Esophagus muscularis mucosa (tissue), 4 donors: ENCODE measurements at regions not wholly inside any gene's neighbourhood (a gene's known extent, or its start where the extent isn't known, plus 50 kb on each side); places are given as distances from the start of the nearest gene placed in this dataset.

Experiments used
- DNase-seq: peaks from one replicate; pipeline ENCODE4 v3.0.0-alpha.2; 2017; ENCODE audit errors: extremely low spot score
- H3K27ac ChIP-seq, 4 donors: fragments of 200-600 bp; sonication (generic); replicated peaks in 1 of 4; 1 replicate in 3 of 4; 2 replicates in 1 of 4; pipeline ENCODE4 v1.5.1; 2016 to 2019; ENCODE audit warnings: mild to moderate bottlenecking in 1 of 4
- H3K27me3 ChIP-seq, 4 donors: fragments of 200-600 bp; sonication (generic); one replicate each; pipeline versions ENCODE4 v1.5.1 to v1.6.0; 2016 to 2019
- H3K36me3 ChIP-seq, 4 donors: fragments of 200-600 bp; sonication (generic); one replicate each; pipeline ENCODE4 v1.5.1; 2016 to 2019
- H3K4me1 ChIP-seq, 4 donors: fragments of 200-600 bp; sonication (generic); one replicate each; pipeline ENCODE4 v1.5.1; 2016 to 2019
- H3K4me3 ChIP-seq, 4 donors: fragments of 200-600 bp; sonication (generic); 1 replicate in 2 of 4; 2 replicates in 2 of 4; pipeline ENCODE4 v1.5.1; 2016 to 2019; ENCODE audit warnings: mild to moderate bottlenecking in 4 of 4, moderate library complexity in 1 of 4
- H3K9me3 ChIP-seq, 4 donors: fragments of 200-600 bp; sonication (generic); 1 replicate in 3 of 4; 2 replicates in 1 of 4; pipeline ENCODE4 v1.5.1; 2016 to 2019
- EP300 ChIP-seq: sonication (generic); formaldehyde crosslinking; IDR thresholded peaks from one replicate; pipeline ENCODE4 v1.6.1; 2017; ENCODE audit warnings: antibody characterized with exemption
- POLR2A ChIP-seq: fragments of 450-650 bp; IDR thresholded peaks from one replicate; pipeline ENCODE4 v1.6.1; 2017; ENCODE audit warnings: antibody characterized with exemption, moderate library complexity, mild to moderate bottlenecking, low read depth
- POLR2AphosphoS5 ChIP-seq, 2 donors: sonication (generic); formaldehyde crosslinking; IDR thresholded peaks; one replicate each; pipeline ENCODE4 v1.6.1; 2017; ENCODE audit warnings: antibody characterized with exemption in 2 of 2
- WGBS: methylation state at CpG from one replicate; pipeline ENCODE4 v1.1.5; 2018; 5-methylcytosine and 5-hydroxymethylcytosine counted together
- intact Hi-C: fragments of 100-400 bp; cut with DNase I; formaldehyde crosslinking; loops from one replicate; pipeline ENCODE4 v1.15.1; 2023
- TF ChIP-seq, protein P1 (sequence below), 3 experiments: fragments of 200-600 bp in 2 of 3; fragments of 450-650 bp in 1 of 3; sonication (generic) in 2 of 3; IDR thresholded peaks; one replicate each; pipeline ENCODE4 v1.5.1; 2017 to 2019; ENCODE audit warnings: antibody characterized with exemption in 3 of 3, mild to moderate bottlenecking in 2 of 3, moderate library complexity in 1 of 3

DNA sequence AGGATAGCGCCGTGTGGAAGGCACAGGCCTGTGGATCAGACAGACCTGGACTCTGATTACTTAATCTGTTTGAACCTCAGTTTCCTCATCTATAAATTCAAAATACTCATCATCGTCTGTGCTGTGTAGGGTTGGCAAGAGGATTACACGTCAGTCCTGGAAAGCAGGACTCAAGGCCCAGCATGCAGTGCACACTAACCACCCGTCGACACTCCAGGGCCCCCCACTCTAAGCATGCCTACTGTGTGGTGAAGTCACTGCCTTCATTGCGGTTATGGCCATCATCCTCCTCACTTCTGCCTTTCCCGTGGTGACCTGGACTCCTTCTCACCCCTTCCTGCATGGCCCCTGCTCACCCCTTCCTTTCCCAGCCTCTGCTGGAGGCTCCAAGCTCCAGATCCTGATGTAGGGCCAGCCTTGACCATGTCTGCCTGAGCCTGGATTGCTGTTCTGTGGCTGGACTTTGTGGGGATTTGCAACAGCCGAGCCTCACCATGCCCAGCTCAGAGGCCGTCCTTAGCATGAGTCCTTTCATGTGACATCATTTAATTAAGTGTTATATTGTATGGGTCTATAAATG, 1158.0 kb downstream of the TBC1D22A start:
- Histone ChIP-seq H3K4me1 (no peaks in the 10 kb centered on the region), H3K36me3 (no peaks in the 10 kb centered on the region), H3K27ac (no peak overlapping the region), H3K4me3 (no peak overlapping the region), H3K27me3 (peaks cover 0 to 11% (median 0%) of the 10 kb centered on the region in 4 donors), H3K9me3 (peaks cover 0 to 12% (median 4%) of the 10 kb centered on the region in 4 donors)
- intact Hi-C loops: no loop called here
- DNase-seq: peak; percentile 90
- 70% methylated on average over 10 of the region's 10 CpGs for WGBS
- TF ChIP-seq, protein P1, sequence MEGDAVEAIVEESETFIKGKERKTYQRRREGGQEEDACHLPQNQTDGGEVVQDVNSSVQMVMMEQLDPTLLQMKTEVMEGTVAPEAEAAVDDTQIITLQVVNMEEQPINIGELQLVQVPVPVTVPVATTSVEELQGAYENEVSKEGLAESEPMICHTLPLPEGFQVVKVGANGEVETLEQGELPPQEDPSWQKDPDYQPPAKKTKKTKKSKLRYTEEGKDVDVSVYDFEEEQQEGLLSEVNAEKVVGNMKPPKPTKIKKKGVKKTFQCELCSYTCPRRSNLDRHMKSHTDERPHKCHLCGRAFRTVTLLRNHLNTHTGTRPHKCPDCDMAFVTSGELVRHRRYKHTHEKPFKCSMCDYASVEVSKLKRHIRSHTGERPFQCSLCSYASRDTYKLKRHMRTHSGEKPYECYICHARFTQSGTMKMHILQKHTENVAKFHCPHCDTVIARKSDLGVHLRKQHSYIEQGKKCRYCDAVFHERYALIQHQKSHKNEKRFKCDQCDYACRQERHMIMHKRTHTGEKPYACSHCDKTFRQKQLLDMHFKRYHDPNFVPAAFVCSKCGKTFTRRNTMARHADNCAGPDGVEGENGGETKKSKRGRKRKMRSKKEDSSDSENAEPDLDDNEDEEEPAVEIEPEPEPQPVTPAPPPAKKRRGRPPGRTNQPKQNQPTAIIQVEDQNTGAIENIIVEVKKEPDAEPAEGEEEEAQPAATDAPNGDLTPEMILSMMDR (IDR thresholded peaks at IDR 0.05): no peak
- TF ChIP-seq POLR2AphosphoS5 (IDR thresholded peaks at IDR 0.05) (no peak), EP300 (no peak), POLR2A (no peak)

DNA sequence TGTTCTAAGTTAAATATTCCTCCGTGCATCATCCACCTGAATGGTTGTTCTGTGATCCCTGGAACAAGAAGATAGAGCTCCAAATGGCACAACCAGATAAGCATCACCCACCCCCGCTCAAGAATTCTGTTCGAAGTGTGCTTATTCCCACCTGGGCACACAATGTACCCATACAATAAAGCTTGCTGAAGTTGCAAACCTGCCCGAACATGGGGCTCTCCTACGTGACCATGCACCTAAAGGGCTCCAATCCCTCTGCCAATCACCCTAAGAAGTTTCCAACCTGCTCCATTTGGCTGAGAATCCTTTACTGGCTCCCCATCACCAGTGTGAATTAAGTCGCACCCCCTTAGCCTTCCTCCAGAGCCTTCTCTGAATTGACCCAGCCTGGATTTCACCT, 1157.4 kb downstream of the TBC1D22A start:
- intact Hi-C loops: no loop called here
- Histone ChIP-seq H3K4me1 (no peaks in the 10 kb centered on the region), H3K36me3 (no peaks in the 10 kb centered on the region), H3K9me3 (peaks cover 0 to 12% (median 4%) of the 10 kb centered on the region in 4 donors), H3K27me3 (peaks cover 0 to 8% (median 0%) of the 10 kb centered on the region in 4 donors), H3K4me3 (no peak overlapping the region), H3K27ac (no peak overlapping the region)
- TF ChIP-seq, protein P1 (IDR thresholded peaks at IDR 0.05): no peak
- no peak for TF ChIP-seq EP300
- TF ChIP-seq POLR2A: no peak
- no peak for TF ChIP-seq POLR2AphosphoS5 (IDR thresholded peaks at IDR 0.05)
- peak; percentile 90 for DNase-seq
- 70% methylated on average over 6 of the region's 6 CpGs for WGBS

DNA sequence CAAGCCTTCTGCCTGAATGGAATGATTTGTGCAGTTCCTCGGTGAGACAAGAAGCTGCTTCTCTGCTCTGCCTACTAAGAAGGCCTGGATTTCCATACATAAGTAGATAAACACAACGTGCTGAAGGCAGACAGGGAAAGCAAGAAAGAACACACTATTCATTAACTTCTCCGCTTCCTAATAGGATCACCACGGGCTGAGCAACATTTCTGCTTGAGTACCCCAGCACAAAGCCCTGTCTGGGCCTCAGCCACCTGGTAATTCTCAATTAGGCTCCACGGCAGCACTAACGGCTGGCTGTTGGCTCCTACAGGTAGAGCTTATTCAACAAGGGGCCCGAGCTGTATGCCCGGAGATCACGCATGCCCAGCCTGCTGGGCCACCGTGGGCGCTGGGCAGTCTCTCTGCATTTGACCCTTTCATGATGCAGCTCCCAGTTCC, 1156.6 kb downstream of the TBC1D22A start:
- peaks cover 0 to 6% (median 2%) of the 10 kb centered on the region in 4 donors for H3K9me3 ChIP-seq
- peak; percentile 88 for DNase-seq
- no peak for TF ChIP-seq EP300
- no peak for TF ChIP-seq POLR2AphosphoS5 (IDR thresholded peaks at IDR 0.05)
- intact Hi-C loops: no loop called here
- H3K4me3 ChIP-seq: no peak overlapping the region
- H3K27me3 ChIP-seq: peaks cover 0 to 10% (median 0%) of the 10 kb centered on the region in 4 donors
- 68% methylated on average over 8 of the region's 11 CpGs for whole genome bisulfite sequencing
- H3K27ac ChIP-seq: no peak overlapping the region
- no peaks in the 10 kb centered on the region for H3K36me3 ChIP-seq
- H3K4me1 ChIP-seq: no peaks in the 10 kb centered on the region

DNA sequence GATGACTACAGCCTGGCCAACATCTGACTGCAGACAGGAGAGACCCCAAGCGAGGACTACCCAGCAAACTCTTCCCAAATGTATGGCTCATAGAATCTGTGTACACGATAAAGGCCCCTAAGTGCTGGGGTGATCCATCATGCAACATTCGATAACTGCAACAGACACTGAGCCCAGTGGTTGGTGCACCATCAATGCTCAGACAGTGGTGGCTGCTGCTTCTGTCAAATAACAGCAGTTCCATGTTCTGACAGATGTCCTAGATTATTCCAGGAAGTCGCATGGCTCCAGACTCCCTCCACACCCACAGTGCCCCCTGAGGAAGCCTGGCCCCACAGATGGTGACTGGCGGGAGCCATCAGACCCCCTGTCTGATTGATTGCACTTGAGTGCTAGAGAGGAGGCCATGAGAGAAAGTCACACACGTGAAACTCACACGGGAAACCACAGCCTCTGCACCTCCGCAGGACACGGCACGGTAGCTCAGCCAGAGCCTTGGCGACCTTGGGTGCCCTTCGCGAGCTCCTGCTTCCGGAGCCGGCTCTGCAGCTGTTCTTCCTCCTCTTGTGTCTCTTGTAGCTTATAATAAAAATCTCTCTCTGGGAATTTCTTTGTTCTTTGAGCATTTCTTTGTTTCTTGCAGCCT, 1155.9 kb downstream of the TBC1D22A start:
- no peaks in the 10 kb centered on the region for H3K36me3 ChIP-seq
- no peaks in the 10 kb centered on the region for H3K4me1 ChIP-seq
- 32% methylated on average over 11 of the region's 15 CpGs for WGBS
- intact Hi-C loops: no loop called here
- H3K27me3 ChIP-seq: peaks cover 0 to 10% (median 0%) of the 10 kb centered on the region in 4 donors
- TF ChIP-seq POLR2AphosphoS5 (IDR thresholded peaks at IDR 0.05) (no peak), POLR2A (no peak), EP300 (no peak)
- TF ChIP-seq, protein P1 (IDR thresholded peaks at IDR 0.05): no peak
- H3K27ac ChIP-seq: no peak overlapping the region
- DNase-seq: peak; percentile 89
- no peaks in the 10 kb centered on the region for H3K9me3 ChIP-seq
- H3K4me3 ChIP-seq: no peak overlapping the region

DNA sequence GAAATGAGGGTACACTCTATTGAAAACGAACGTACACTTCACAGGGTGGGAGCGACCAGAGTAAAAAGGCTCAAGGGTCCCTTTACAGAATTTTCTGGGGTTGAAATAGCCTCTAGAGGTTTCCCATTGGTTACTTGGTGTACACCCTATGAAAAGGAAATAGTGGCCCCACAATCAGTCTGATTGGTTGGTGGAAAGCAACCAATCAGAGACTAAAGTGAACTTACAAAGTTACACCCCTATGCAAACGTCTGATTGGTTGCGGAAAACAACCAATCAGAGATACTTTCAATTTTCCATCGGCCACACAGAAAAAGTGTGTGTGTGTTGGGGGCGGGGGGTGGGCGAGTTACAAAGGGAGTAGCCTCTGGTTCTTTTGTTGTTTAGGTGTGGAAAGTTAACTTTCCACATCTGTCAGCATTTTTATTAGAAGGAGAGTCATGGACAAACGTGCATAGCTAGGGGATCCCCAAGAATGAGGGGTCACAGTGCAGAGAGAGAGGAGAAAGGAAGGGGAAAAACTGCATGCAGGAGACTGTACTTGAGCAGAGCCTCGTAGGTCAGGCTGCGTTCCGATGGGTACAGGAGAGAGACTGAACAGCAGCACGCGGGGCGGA, 1152.1 kb downstream of the TBC1D22A start:
- Histone ChIP-seq H3K27ac (no peak overlapping the region), H3K9me3 (peaks cover 0 to 12% (median 10%) of the 10 kb centered on the region in 4 donors), H3K4me3 (no peak overlapping the region), H3K4me1 (no peaks in the 10 kb centered on the region), H3K27me3 (peaks cover 0 to 12% (median 0%) of the 10 kb centered on the region in 4 donors), H3K36me3 (no peaks in the 10 kb centered on the region)
- WGBS: 78% methylated on average over 15 of the region's 15 CpGs
- DNase-seq: no peak
- intact Hi-C loops: no loop called here
- TF ChIP-seq, protein P1 (IDR thresholded peaks at IDR 0.05): no peak
- TF ChIP-seq EP300: no peak
- no peak for TF ChIP-seq POLR2AphosphoS5 (IDR thresholded peaks at IDR 0.05)
- no peak for TF ChIP-seq POLR2A
